ENCODE measurements at regions not wholly inside any gene's neighbourhood (a gene's known extent, or its start where the extent isn't known, plus 50 kb on each side); places are given as distances from the start of the nearest gene placed in this dataset.

DNA sequence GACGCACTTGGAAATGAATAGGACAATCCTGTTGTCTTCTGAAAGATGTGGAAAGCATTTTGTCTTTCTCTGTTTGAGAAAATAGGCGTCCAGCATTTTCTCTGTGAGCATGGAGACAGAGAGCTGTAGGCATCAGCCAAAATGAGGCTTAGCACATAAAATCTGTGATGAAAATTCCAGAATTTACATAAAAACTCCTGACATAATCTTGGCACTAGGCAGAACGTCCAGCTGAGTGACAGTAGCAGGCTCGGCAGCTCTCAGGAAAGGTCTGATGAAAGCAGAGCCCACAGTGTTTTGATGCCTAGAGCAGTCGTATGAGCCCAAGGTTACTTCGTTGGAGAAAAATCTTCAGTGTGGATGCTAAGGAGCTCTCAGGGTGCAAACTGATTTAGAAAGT lies 543.3 kb upstream of the MAP3K7 start:
- TF ChIP-seq, protein P1, sequence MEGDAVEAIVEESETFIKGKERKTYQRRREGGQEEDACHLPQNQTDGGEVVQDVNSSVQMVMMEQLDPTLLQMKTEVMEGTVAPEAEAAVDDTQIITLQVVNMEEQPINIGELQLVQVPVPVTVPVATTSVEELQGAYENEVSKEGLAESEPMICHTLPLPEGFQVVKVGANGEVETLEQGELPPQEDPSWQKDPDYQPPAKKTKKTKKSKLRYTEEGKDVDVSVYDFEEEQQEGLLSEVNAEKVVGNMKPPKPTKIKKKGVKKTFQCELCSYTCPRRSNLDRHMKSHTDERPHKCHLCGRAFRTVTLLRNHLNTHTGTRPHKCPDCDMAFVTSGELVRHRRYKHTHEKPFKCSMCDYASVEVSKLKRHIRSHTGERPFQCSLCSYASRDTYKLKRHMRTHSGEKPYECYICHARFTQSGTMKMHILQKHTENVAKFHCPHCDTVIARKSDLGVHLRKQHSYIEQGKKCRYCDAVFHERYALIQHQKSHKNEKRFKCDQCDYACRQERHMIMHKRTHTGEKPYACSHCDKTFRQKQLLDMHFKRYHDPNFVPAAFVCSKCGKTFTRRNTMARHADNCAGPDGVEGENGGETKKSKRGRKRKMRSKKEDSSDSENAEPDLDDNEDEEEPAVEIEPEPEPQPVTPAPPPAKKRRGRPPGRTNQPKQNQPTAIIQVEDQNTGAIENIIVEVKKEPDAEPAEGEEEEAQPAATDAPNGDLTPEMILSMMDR (IDR thresholded peaks at IDR 0.05; ENCODE audit: low read depth, low read length), result no peak
- ChIA-PET CTCF (no interaction called here), POLR2A (no interaction called here)
- H3K27ac ChIP-seq (ENCODE audit: low read depth, low read length), result no peak overlapping the region
- DNase-seq (ENCODE audit: low read depth, low spot score), result no peak
- no peaks in the 10 kb centered on the region for H3K9me3 ChIP-seq (ENCODE audit: control insufficient read depth, insufficient read depth, low read length)
- no peaks in the 10 kb centered on the region for H3K27me3 ChIP-seq (ENCODE audit: control insufficient read depth, insufficient read depth, low read length)
- no peak overlapping the region for H3K4me3 ChIP-seq (ENCODE audit: low read depth, low read length)

DNA sequence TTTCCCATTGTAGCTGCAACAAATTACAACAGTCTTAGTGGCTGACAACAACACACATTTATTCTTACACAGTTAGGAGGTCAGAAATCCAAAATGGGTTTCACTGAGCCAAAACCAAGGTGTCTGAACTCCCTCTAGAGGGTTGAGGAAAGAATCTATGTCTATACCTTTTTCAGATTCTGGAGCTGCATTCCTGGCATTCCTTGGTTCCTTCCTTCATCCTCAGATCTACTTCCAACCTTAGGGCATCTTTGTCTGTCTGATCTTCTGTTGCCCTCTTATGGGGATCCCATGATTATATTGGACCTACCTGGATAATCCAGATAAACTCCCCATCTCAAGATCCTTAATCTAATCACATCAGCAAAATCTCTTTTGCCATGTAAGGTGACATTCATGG lies 540.9 kb upstream of the MAP3K7 start:
- Histone ChIP-seq H3K9me3 (ENCODE audit: control insufficient read depth, insufficient read depth, low read length) (no peaks in the 10 kb centered on the region), H3K27me3 (ENCODE audit: control insufficient read depth, insufficient read depth, low read length) (no peaks in the 10 kb centered on the region), H3K4me3 (ENCODE audit: low read depth, low read length) (no peak overlapping the region), H3K27ac (ENCODE audit: low read depth, low read length) (no peak overlapping the region)
- no peak for DNase-seq (ENCODE audit: low read depth, low spot score)
- TF ChIP-seq, protein P1 (IDR thresholded peaks at IDR 0.05; ENCODE audit: low read depth, low read length), result no peak
- ChIA-PET CTCF (no interaction called here), POLR2A (no interaction called here)

DNA sequence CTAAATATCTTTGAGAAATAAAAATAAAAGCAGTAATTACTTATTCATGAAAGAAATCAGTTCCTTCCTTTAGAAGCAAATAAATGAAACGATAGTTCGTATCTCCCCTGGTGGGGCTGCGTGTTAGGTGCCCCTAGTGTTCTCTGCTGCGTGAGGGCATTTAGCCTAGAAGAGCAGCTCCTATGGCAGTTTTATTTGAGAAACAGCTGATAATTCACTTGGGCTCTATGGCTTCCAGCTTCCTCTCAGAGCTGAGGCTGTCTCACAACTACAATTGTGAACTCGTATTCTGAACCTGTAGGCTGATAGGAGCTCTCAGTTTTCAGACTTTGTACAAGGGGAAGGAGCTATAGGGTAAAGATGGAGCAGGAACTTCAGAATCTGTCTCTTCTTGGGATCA lies 540.0 kb upstream of the MAP3K7 start:
- Histone ChIP-seq H3K4me3 (ENCODE audit: low read depth, low read length) (no peak overlapping the region), H3K27me3 (ENCODE audit: control insufficient read depth, insufficient read depth, low read length) (no peaks in the 10 kb centered on the region), H3K9me3 (ENCODE audit: control insufficient read depth, insufficient read depth, low read length) (no peaks in the 10 kb centered on the region), H3K27ac (ENCODE audit: low read depth, low read length) (no peak overlapping the region)
- no peak for DNase-seq (ENCODE audit: low read depth, low spot score)
- TF ChIP-seq, protein P1 (IDR thresholded peaks at IDR 0.05; ENCODE audit: low read depth, low read length), result no peak
- ChIA-PET POLR2A (no interaction called here), CTCF (no interaction called here)

DNA sequence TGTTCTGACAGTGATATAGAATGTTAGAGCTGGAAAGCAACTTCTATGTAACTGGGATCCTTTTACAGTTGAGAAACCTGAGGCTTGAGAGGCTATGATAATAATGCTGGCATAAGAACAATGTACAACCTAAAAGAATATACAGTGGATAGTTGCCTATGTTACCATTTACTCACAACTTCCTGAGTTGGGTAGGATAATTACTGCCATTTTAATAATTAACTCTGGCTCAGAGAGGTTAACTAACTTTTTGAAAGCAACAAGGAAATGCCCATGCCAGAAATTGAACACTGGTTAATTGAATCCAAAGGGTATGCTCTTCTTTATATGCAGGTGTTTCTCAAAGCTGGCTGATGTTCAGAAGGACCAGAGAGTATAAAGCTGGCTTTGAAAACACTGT lies 530.7 kb upstream of the MAP3K7 start:
- CTCF ChIA-PET, result interaction anchor here (0.5 to 1.4 kb wide), 2 partner anchors 23 to 34 kb away, joined by 3 read pairs; no protein-coding TSS in a partner anchor
- no peaks in the 10 kb centered on the region for H3K9me3 ChIP-seq (ENCODE audit: control insufficient read depth, insufficient read depth, low read length)
- TF ChIP-seq, protein P1 (IDR thresholded peaks at IDR 0.05; ENCODE audit: low read depth, low read length), result no peak
- H3K27ac ChIP-seq (ENCODE audit: low read depth, low read length), result no peak overlapping the region
- no peak overlapping the region for H3K4me3 ChIP-seq (ENCODE audit: low read depth, low read length)
- no peak for DNase-seq (ENCODE audit: low read depth, low spot score)
- H3K27me3 ChIP-seq (ENCODE audit: control insufficient read depth, insufficient read depth, low read length), result no peaks in the 10 kb centered on the region
- POLR2A ChIA-PET, result no interaction called here

DNA sequence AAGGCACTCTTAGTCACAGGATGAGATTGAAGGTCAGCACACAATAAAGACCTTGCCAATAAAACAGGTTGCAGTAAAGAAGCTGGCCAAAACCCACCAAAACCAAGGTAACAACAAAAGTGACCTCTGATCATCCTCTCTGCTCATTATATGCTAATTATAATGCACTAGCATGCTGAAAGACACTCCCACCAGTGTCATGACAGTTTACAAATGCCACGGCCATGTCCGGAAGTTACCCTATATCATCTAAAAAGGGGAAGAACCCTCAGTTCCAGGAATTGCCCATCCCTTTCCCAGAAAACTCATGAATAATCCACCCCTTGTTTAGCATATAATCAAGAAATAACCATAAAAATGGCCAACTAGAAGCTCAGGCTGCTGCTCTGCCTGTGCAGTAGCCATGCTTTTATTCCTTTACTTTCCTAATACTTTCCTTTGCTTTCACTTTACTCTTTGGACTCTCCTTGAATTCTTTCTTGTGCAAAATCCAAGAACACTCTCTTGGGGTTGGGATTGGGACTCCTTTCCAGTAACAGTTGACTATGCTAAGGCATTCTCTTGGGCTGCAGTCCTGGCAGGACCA lies 527.3 kb upstream of the MAP3K7 start:
- CTCF ChIA-PET, result no interaction called here
- Histone ChIP-seq H3K27ac (ENCODE audit: low read depth, low read length) (no peak overlapping the region), H3K27me3 (ENCODE audit: control insufficient read depth, insufficient read depth, low read length) (no peaks in the 10 kb centered on the region), H3K9me3 (ENCODE audit: control insufficient read depth, insufficient read depth, low read length) (no peaks in the 10 kb centered on the region), H3K4me3 (ENCODE audit: low read depth, low read length) (no peak overlapping the region)
- DNase-seq (ENCODE audit: low read depth, low spot score), result no peak
- POLR2A ChIA-PET, result no interaction called here
- TF ChIP-seq, protein P1 (IDR thresholded peaks at IDR 0.05; ENCODE audit: low read depth, low read length), result no peak

Data from AG04450 (cell line).